Activated B cell treated with CpG ODN at 0.5 μM for 24 hours (primary cell): ENCODE measurements at regions not wholly inside any gene's neighbourhood (a gene's known extent, or its start where the extent isn't known, plus 50 kb on each side); places are given as distances from the start of the nearest gene placed in this dataset.

Source experiments
- ATAC-seq: fragments of 200-7000 bp; cut with Tn5 transposase; one replicate; pipeline ENCODE4 v1.10.0; 2021; ENCODE audit warnings: low read depth, mild to moderate bottlenecking, moderate library complexity
- CTCF ChIA-PET: fragments of 350-600 bp; sonication (Branson Sonifier 250); formaldehyde crosslinking; loops from one replicate; lab custom pipeline; 2021; ENCODE audit warnings: antibody characterized with exemption; lab: Charles Lee
- POLR2A ChIA-PET: fragments of 350-600 bp; sonication (Branson Sonifier 250); formaldehyde crosslinking; loops from one replicate; lab custom pipeline; 2021; ENCODE audit warnings: antibody characterized with exemption; lab: Charles Lee
- DNase-seq: peaks from one replicate; pipeline ENCODE4 v3.0.0; 2022
- H3K27ac Mint-ChIP-seq: one replicate; pipeline ENCODE4 v1.8.0; 2020; ENCODE audit warnings: mixed read lengths
- H3K27me3 Mint-ChIP-seq: one replicate; pipeline ENCODE4 v1.8.0; 2021; ENCODE audit warnings: mixed read lengths
- H3K36me3 Mint-ChIP-seq: one replicate; pipeline ENCODE4 v1.8.0; 2021; ENCODE audit warnings: low read depth, mixed read lengths
- H3K4me1 Mint-ChIP-seq: one replicate; pipeline ENCODE4 v1.8.0; 2021; ENCODE audit warnings: mixed read lengths
- H3K4me3 Mint-ChIP-seq: one replicate; pipeline ENCODE4 v1.8.0; 2020; ENCODE audit warnings: mild to moderate bottlenecking, mixed read lengths
- H3K9me3 Mint-ChIP-seq: one replicate; pipeline ENCODE4 v1.8.0; 2020; ENCODE audit warnings: mixed read lengths
- CTCF ChIP-seq: fragments of 200-600 bp; IDR thresholded peaks from one replicate; pipeline ENCODE4 v1.8.0; 2022; ENCODE audit warnings: antibody characterized with exemption, mild to moderate bottlenecking
- intact Hi-C: fragments of 100-400 bp; cut with micrococcal nuclease; formaldehyde crosslinking; loops from one replicate; pipeline ENCODE4 v1.15.1; 2024

- intact Hi-C loops = no loop called here
- no peak for ATAC-seq
- ChIA-PET CTCF (no interaction called here), POLR2A (no interaction called here)
- DNase-seq = no peak
- peaks cover 6% of the 10 kb centered on the region for H3K9me3 Mint-ChIP-seq
- H3K4me1 Mint-ChIP-seq = no peaks in the 10 kb centered on the region
- no peaks in the 10 kb centered on the region for H3K36me3 Mint-ChIP-seq
- H3K27me3 Mint-ChIP-seq = no peaks in the 10 kb centered on the region
- no peak overlapping the region for H3K4me3 Mint-ChIP-seq
- no peak for TF ChIP-seq CTCF
- H3K27ac Mint-ChIP-seq = no peak overlapping the region
Observed at GRCh38 chr4:111562826-111563225, 582.4 kb upstream of the FAM241A start.

- ATAC-seq (no peak), DNase-seq (no peak)
- Mint-ChIP-seq H3K27ac (no peak overlapping the region), H3K27me3 (no peaks in the 10 kb centered on the region), H3K36me3 (no peaks in the 10 kb centered on the region), H3K4me1 (no peaks in the 10 kb centered on the region), H3K4me3 (no peak overlapping the region), H3K9me3 (peaks cover 2% of the 10 kb centered on the region)
- no peak for TF ChIP-seq CTCF
- ChIA-PET POLR2A (no interaction called here), CTCF (no interaction called here)
- intact Hi-C loops = no loop called here
Observed at GRCh38 chr4:111572470-111572869, 572.8 kb upstream of the FAM241A start.

- no peak overlapping the region for H3K4me3 Mint-ChIP-seq
- no peaks in the 10 kb centered on the region for H3K4me1 Mint-ChIP-seq
- no peak overlapping the region for H3K27ac Mint-ChIP-seq
- H3K36me3 Mint-ChIP-seq = no peaks in the 10 kb centered on the region
- intact Hi-C loops = no loop called here
- no peak for ATAC-seq
- H3K9me3 Mint-ChIP-seq = no peaks in the 10 kb centered on the region
- POLR2A ChIA-PET = no interaction called here
- TF ChIP-seq CTCF = no peak
- no peaks in the 10 kb centered on the region for H3K27me3 Mint-ChIP-seq
- no peak for DNase-seq
- CTCF ChIA-PET = no interaction called here
Observed at GRCh38 chr4:111573386-111573785, 571.9 kb upstream of the FAM241A start.

GRCh38 chr4:111579767-111580166 lies 565.5 kb upstream of the FAM241A start:
- intact Hi-C loops = no loop called here
- H3K4me3 Mint-ChIP-seq = no peak overlapping the region
- TF ChIP-seq CTCF = no peak
- no peaks in the 10 kb centered on the region for H3K36me3 Mint-ChIP-seq
- ATAC-seq = no peak
- no peaks in the 10 kb centered on the region for H3K4me1 Mint-ChIP-seq
- H3K9me3 Mint-ChIP-seq = peaks cover 9% of the 10 kb centered on the region
- POLR2A ChIA-PET = no interaction called here
- no peak overlapping the region for H3K27ac Mint-ChIP-seq
- no peak for DNase-seq
- H3K27me3 Mint-ChIP-seq = no peaks in the 10 kb centered on the region
- CTCF ChIA-PET = no interaction called here

GRCh38 chr4:111595456-111595855 lies 549.8 kb upstream of the FAM241A start:
- Mint-ChIP-seq H3K4me1 (no peaks in the 10 kb centered on the region), H3K9me3 (no peaks in the 10 kb centered on the region), H3K36me3 (no peaks in the 10 kb centered on the region), H3K4me3 (no peak overlapping the region), H3K27me3 (no peaks in the 10 kb centered on the region), H3K27ac (no peak overlapping the region)
- ChIA-PET POLR2A (no interaction called here), CTCF (no interaction called here)
- ATAC-seq (no peak), DNase-seq (no peak)
- no peak for TF ChIP-seq CTCF
- intact Hi-C loops = no loop called here
